SK-N-SH treated with all-trans-retinoic acid at 6 μM for 48 hours (cell line): ENCODE measurements at regions not wholly inside any gene's neighbourhood (a gene's known extent, or its start where the extent isn't known, plus 50 kb on each side); places are given as distances from the start of the nearest gene placed in this dataset.

Experiments
- CSDC2 ChIP-seq: fragments of 250-450 bp; sonication (Bioruptor Pico); IDR thresholded peaks from 2 replicates; pipeline ENCODE4 v1.5.0; 2020; ENCODE audit warnings: mild to moderate bottlenecking, moderate library complexity
- PPARA ChIP-seq: fragments of 250-450 bp; sonication (Bioruptor Pico); IDR thresholded peaks from 2 replicates; pipeline ENCODE4 v1.5.0; 2020; ENCODE audit warnings: mild to moderate bottlenecking, borderline replicate concordance
- ZFP3 ChIP-seq: fragments of 250-450 bp; sonication (Bioruptor Pico); IDR thresholded peaks from 2 replicates; pipeline ENCODE4 v1.5.0; 2020; ENCODE audit warnings: mild to moderate bottlenecking, moderate library complexity
- ZFP30 ChIP-seq: fragments of 450-650 bp; formaldehyde crosslinking; IDR thresholded peaks from 2 replicates; pipeline ENCODE4 v1.5.0; 2022; ENCODE audit warnings: mild to moderate bottlenecking, moderate library complexity
- ZNF70 ChIP-seq: fragments of 450-650 bp; formaldehyde crosslinking; IDR thresholded peaks from 2 replicates; pipeline ENCODE4 v1.5.0; 2020; ENCODE audit warnings: mild to moderate bottlenecking, moderate library complexity

GRCh38 chrX:40267334-40268187 is 169.8 kb upstream of the BCOR start:
- TF ChIP-seq ZFP30 (CRISPR knock-in tag): no peak
- TF ChIP-seq ZNF70: no peak
- TF ChIP-seq PPARA (CRISPR knock-in tag): no peak
- TF ChIP-seq CSDC2: no peak
- TF ChIP-seq ZFP3 (CRISPR knock-in tag): no peak
